ENCODE measurements at regions not wholly inside any gene's neighbourhood (a gene's known extent, or its start where the extent isn't known, plus 50 kb on each side); places are given as distances from the start of the nearest gene placed in this dataset.

DNA sequence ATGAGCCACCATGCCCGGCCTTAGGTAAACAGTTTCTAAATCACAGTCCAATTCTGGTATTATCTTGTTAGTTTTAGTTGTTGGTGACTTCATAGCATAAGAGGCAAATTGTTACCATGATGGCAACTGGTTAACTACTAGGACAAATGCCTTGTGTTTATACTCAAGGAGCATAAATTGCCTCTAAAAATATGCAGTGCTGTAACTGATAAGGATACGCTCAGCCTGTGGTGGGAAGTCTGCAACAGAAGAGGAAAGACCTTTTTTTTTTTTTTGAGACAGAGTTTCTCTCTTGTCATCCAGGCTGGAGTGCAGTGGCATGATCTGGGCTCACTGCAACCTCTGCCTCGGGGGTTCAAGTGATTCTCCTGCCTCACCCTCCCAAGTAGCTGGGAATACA lies 311.9 kb upstream of the ARGLU1 start:
- Histone ChIP-seq H3K27me3 (replicated peaks; ENCODE audit: insufficient read depth, low read depth, low read length, poor library complexity) (peaks cover 31% of the 10 kb centered on the region), H3K27ac (ENCODE audit: low read depth, low read length, poor library complexity, severe bottlenecking) (no peak overlapping the region), H3K36me3 (ENCODE audit: insufficient read depth, low read length, poor library complexity, severe bottlenecking) (no peaks in the 10 kb centered on the region), H3K4me1 (ENCODE audit: insufficient read depth, low read length, poor library complexity, severe bottlenecking) (no peaks in the 10 kb centered on the region), H3K9me3 (ENCODE audit: low read depth, low read length, poor library complexity, severe bottlenecking) (no peaks in the 10 kb centered on the region), H3K4me3 (ENCODE audit: low read depth, low read length, poor library complexity, severe bottlenecking) (no peak overlapping the region)
- TF ChIP-seq EZH2 (IDR thresholded peaks at IDR 0.05; ENCODE audit: borderline replicate concordance, low read depth, low read length, poor library complexity, severe bottlenecking), result no peak
- TF ChIP-seq, protein P1, sequence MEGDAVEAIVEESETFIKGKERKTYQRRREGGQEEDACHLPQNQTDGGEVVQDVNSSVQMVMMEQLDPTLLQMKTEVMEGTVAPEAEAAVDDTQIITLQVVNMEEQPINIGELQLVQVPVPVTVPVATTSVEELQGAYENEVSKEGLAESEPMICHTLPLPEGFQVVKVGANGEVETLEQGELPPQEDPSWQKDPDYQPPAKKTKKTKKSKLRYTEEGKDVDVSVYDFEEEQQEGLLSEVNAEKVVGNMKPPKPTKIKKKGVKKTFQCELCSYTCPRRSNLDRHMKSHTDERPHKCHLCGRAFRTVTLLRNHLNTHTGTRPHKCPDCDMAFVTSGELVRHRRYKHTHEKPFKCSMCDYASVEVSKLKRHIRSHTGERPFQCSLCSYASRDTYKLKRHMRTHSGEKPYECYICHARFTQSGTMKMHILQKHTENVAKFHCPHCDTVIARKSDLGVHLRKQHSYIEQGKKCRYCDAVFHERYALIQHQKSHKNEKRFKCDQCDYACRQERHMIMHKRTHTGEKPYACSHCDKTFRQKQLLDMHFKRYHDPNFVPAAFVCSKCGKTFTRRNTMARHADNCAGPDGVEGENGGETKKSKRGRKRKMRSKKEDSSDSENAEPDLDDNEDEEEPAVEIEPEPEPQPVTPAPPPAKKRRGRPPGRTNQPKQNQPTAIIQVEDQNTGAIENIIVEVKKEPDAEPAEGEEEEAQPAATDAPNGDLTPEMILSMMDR (conservative IDR thresholded peaks at IDR 0.05; ENCODE audit: low read depth, low read length), result no peak
- no TSS peak for BruUV-seq (replicated peaks)
- intact Hi-C loops (cut with micrococcal nuclease; ENCODE audit: unreplicated experiment), result no loop called here
- CTCF ChIA-PET, result no interaction called here
- POLR2A ChIA-PET (ENCODE audit: low non-redundant PET), result no interaction called here
- DNase-seq (ENCODE audit: low spot score), result no peak

DNA sequence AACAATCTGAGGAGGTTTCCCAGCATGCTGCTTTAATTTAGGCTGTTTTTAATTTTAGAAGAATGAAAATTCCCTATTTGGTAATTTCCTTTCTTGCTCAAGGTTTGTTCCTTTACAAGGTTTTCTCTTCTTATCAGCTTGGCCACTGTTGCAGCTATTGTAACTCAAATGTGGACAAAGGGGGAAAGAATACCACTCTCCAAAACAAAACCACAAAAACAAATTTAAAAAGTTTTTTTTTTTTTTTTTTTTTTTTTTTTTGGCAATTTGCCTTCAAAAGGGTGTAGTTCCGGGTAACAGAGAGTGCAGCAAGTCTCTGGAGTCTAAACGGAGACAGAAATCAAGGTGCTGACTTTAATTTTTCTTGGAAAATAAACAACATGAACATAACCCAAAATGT lies 306.4 kb upstream of the ARGLU1 start:
- POLR2A ChIA-PET (ENCODE audit: low non-redundant PET), result interaction anchor here (0.6 kb wide), 1 partner anchor 232 kb away, joined by 10 read pairs; no protein-coding TSS in a partner anchor
- peaks cover 7% of the 10 kb centered on the region for H3K27me3 ChIP-seq (replicated peaks; ENCODE audit: insufficient read depth, low read depth, low read length, poor library complexity)
- CTCF ChIA-PET, result no interaction called here
- H3K4me3 ChIP-seq (ENCODE audit: low read depth, low read length, poor library complexity, severe bottlenecking), result no peak overlapping the region
- no peaks in the 10 kb centered on the region for H3K36me3 ChIP-seq (ENCODE audit: insufficient read depth, low read length, poor library complexity, severe bottlenecking)
- H3K9me3 ChIP-seq (ENCODE audit: low read depth, low read length, poor library complexity, severe bottlenecking), result no peaks in the 10 kb centered on the region
- no peak overlapping the region for H3K27ac ChIP-seq (ENCODE audit: low read depth, low read length, poor library complexity, severe bottlenecking)
- H3K4me1 ChIP-seq (ENCODE audit: insufficient read depth, low read length, poor library complexity, severe bottlenecking), result no peaks in the 10 kb centered on the region
- no TSS peak for BruUV-seq (replicated peaks)
- TF ChIP-seq EZH2 (IDR thresholded peaks at IDR 0.05; ENCODE audit: borderline replicate concordance, low read depth, low read length, poor library complexity, severe bottlenecking), result no peak
- TF ChIP-seq, protein P1 (conservative IDR thresholded peaks at IDR 0.05; ENCODE audit: low read depth, low read length), result no peak
- intact Hi-C loops (cut with micrococcal nuclease; ENCODE audit: unreplicated experiment), result no loop called here
- DNase-seq (ENCODE audit: low spot score), result no peak

DNA sequence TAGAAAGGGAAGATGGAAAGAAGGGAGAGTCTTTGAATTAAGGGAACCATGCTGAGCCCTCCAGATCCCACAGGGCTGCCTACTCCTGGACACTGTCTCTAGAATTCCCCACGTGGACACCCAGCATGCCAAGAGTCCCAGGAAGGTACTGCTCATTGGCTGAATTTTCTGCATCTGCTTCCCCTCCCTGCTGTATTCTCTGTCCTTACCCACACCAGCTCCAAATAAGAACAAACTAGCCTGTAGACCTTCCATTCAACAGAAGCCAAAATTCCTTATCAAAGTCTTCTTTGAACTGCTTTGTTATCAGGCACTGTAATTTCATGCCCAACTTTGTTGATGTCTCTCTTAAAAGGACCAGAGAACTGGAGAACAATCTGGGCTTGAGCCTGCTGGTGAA lies 305.9 kb upstream of the ARGLU1 start:
- no TSS peak for BruUV-seq (replicated peaks)
- CTCF ChIA-PET, result no interaction called here
- Histone ChIP-seq H3K4me1 (ENCODE audit: insufficient read depth, low read length, poor library complexity, severe bottlenecking) (no peaks in the 10 kb centered on the region), H3K27me3 (replicated peaks; ENCODE audit: insufficient read depth, low read depth, low read length, poor library complexity) (peaks cover 7% of the 10 kb centered on the region), H3K36me3 (ENCODE audit: insufficient read depth, low read length, poor library complexity, severe bottlenecking) (no peaks in the 10 kb centered on the region), H3K9me3 (ENCODE audit: low read depth, low read length, poor library complexity, severe bottlenecking) (no peaks in the 10 kb centered on the region), H3K27ac (ENCODE audit: low read depth, low read length, poor library complexity, severe bottlenecking) (no peak overlapping the region), H3K4me3 (ENCODE audit: low read depth, low read length, poor library complexity, severe bottlenecking) (no peak overlapping the region)
- intact Hi-C loops (cut with micrococcal nuclease; ENCODE audit: unreplicated experiment), result no loop called here
- no peak for DNase-seq (ENCODE audit: low spot score)
- POLR2A ChIA-PET (ENCODE audit: low non-redundant PET), result interaction anchor here (0.6 kb wide), 1 partner anchor 231 kb away, joined by 10 read pairs; no protein-coding TSS in a partner anchor
- no peak for TF ChIP-seq EZH2 (IDR thresholded peaks at IDR 0.05; ENCODE audit: borderline replicate concordance, low read depth, low read length, poor library complexity, severe bottlenecking)
- TF ChIP-seq, protein P1 (conservative IDR thresholded peaks at IDR 0.05; ENCODE audit: low read depth, low read length), result no peak

All from A673 (cell line).